ENCODE measurements at regions not wholly inside any gene's neighbourhood (a gene's known extent, or its start where the extent isn't known, plus 50 kb on each side); places are given as distances from the start of the nearest gene placed in this dataset.

DNA sequence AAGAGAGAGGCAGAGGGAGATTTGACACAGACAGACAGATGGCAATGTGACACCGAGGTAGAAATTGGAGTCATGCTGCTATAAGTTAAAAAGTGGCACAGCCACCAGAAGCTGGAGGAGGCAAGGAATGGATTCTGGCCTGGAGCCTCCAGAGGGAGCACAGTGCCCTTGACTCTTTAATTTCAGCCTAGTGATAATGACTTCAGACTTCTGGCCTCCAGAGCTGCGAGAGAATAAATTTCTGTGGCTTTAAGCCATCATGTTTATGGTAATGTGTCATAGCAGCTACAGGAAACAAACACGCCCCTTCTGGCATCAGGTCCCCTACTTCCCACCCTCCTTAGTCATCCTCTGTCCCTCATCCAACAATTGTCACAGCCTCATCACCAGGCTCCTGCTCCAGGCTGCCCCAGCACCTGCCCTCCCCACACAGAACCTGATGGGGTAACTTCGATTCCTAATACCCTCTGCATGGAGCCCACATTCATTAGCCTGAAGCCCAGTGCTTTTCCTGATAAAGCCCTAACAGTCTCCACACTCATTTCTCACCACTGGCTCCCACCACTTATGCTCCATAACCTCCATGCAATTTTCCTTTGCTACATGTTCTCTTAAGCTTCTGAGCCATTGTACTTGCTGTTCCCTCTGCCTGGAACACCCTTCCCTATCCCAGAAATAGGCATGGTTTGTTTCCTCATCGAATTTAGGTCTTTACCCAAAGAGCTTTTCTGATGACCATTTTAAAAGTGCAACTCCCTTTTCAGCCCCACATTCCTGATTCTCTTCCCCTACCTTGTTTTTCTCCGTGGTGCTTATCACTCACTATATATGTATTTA is 69.7 kb upstream of the TOX2 start:
- TF ChIP-seq GATA2 (IDR thresholded peaks at IDR 0.05; ENCODE audit: low read depth, low read length) (no peak), GATA3 (IDR thresholded peaks at IDR 0.05; ENCODE audit: low read depth, low read length) (no peak)
